ENCODE measurements at regions not wholly inside any gene's neighbourhood (a gene's known extent, or its start where the extent isn't known, plus 50 kb on each side); places are given as distances from the start of the nearest gene placed in this dataset.

DNA sequence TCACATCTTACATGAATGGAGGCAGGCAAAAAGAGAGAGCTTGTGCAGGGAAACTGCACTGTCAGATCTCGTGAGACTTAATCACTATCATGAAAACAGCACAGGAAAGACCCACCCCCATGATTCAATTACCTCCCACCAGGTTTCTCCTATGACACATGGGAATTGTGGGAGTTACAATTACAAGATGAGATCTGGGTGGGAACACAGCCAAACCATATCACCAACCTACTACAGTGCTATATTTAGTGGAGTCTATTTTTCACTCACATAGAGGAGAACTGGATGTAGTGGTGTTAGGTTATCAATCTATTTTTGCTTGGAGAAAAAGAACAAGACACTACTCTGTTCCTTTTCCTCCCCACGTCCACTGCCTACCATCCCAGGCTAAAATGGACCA is 276.6 kb downstream of the KCTD12 start:
- H3K9ac ChIP-seq (replicated peaks; ENCODE audit: extremely low read depth, insufficient read depth, low read length): no peak overlapping the region
- POLR2A ChIA-PET: no interaction called here
- CTCF ChIA-PET: interaction anchor here (1.4 kb wide), 1 partner anchor 31 kb away, joined by 3 read pairs; no protein-coding TSS in a partner anchor

More for the DNA sequence above, 276.6 kb downstream of the KCTD12 start:
- BruUV-seq (replicated peaks): no TSS peak
- Histone ChIP-seq H3K4me3 (replicated peaks in 1 of 3; ENCODE audit: insufficient read depth in 1 of 3, low read depth in 1 of 3, low read length in 3 of 3) (no peak overlapping the region), H3K9me1 (replicated peaks; ENCODE audit: control insufficient read depth, extremely low read depth, insufficient read depth, low read length) (no peaks in the 10 kb centered on the region), H4K20me1 (replicated peaks; ENCODE audit: control insufficient read depth, extremely low read depth, insufficient read depth, low read length) (no peaks in the 10 kb centered on the region), H3K27ac (ENCODE audit: insufficient read depth, low read depth, low read length) (no peak overlapping the region), H3K4me2 (ENCODE audit: insufficient read depth, low read length) (no peak overlapping the region), H3K27me3 (ENCODE audit: control insufficient read depth in 2 of 2, insufficient read depth in 2 of 2, low read length in 2 of 2) (no peaks in the 10 kb centered on the region), H2AFZ (ENCODE audit: low read depth, low read length) (no peak overlapping the region), H3K4me1 (ENCODE audit: control insufficient read depth, extremely low read depth, insufficient read depth, low read length) (peaks cover 10% of the 10 kb centered on the region), H3K9me3 (replicated peaks; ENCODE audit: control insufficient read depth, insufficient read depth, low read length) (no peaks in the 10 kb centered on the region), H3K79me2 (ENCODE audit: control insufficient read depth, insufficient read depth, low read length) (no peaks in the 10 kb centered on the region), H3K36me3 (ENCODE audit: control insufficient read depth in 2 of 2, extremely low read depth in 1 of 2, insufficient read depth in 2 of 2, low read length in 2 of 2) (no peaks in the 10 kb centered on the region)
- intact Hi-C loops (cut with micrococcal nuclease) (loop anchor here (5.0 kb wide), 1 partner anchor 97 kb away; no protein-coding TSS in a partner anchor), dilution Hi-C loops (cut with MboI; ENCODE audit: extremely low pct_ligation_motif_present, low sequenced_read_pairs) (no loop called here)
- DNase-seq (ENCODE audit: low read depth, low spot score) (no peak), FAIRE-seq (no peak)
- TF ChIP-seq, protein P1, sequence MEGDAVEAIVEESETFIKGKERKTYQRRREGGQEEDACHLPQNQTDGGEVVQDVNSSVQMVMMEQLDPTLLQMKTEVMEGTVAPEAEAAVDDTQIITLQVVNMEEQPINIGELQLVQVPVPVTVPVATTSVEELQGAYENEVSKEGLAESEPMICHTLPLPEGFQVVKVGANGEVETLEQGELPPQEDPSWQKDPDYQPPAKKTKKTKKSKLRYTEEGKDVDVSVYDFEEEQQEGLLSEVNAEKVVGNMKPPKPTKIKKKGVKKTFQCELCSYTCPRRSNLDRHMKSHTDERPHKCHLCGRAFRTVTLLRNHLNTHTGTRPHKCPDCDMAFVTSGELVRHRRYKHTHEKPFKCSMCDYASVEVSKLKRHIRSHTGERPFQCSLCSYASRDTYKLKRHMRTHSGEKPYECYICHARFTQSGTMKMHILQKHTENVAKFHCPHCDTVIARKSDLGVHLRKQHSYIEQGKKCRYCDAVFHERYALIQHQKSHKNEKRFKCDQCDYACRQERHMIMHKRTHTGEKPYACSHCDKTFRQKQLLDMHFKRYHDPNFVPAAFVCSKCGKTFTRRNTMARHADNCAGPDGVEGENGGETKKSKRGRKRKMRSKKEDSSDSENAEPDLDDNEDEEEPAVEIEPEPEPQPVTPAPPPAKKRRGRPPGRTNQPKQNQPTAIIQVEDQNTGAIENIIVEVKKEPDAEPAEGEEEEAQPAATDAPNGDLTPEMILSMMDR (IDR thresholded peaks at IDR 0.05; ENCODE audit: extremely low read depth in 1 of 2, insufficient read depth in 1 of 2, low read depth in 1 of 2, low read length in 2 of 2): no peak
- TF ChIP-seq POLR2AphosphoS5 (IDR thresholded peaks at IDR 0.05; ENCODE audit: insufficient read depth, low read depth, low read length): no peak
- TF ChIP-seq MYC (IDR thresholded peaks at IDR 0.05; ENCODE audit: low read depth, low read length): no peak
- no peak for TF ChIP-seq POLR2A (IDR thresholded peaks at IDR 0.05; ENCODE audit: low read depth, low read length)
- TF ChIP-seq EZH2 (IDR thresholded peaks at IDR 0.05; ENCODE audit: borderline replicate concordance, low read depth, low read length, severe bottlenecking): no peak
- TF ChIP-seq GATA2 (IDR thresholded peaks at IDR 0.05; ENCODE audit: insufficient read depth, insufficient read length, low read depth, low read length): no peak
- TF ChIP-seq, protein P2, sequence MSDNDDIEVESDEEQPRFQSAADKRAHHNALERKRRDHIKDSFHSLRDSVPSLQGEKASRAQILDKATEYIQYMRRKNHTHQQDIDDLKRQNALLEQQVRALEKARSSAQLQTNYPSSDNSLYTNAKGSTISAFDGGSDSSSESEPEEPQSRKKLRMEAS (IDR thresholded peaks at IDR 0.05; ENCODE audit: insufficient read depth, insufficient read length): no peak
- TF ChIP-seq FOS (IDR thresholded peaks at IDR 0.05; ENCODE audit: borderline replicate concordance, insufficient read depth, low read length): no peak
- no peak for TF ChIP-seq JUN (IDR thresholded peaks at IDR 0.05; ENCODE audit: borderline replicate concordance, insufficient read depth, insufficient read length, low read depth)

Data from endothelial cell of umbilical vein (primary cell).